Loucy (cell line): ENCODE measurements at regions not wholly inside any gene's neighbourhood (a gene's known extent, or its start where the extent isn't known, plus 50 kb on each side); places are given as distances from the start of the nearest gene placed in this dataset.
A peak's percentile ranks its signal among the peaks of the same experiment; 100 is the strongest.

ENCODE experiments used
- H2AFZ ChIP-seq: fragments of 200-600 bp; sonication (generic); 2 replicates; pipeline ENCODE4 v1.6.0; 2016; ENCODE audit warnings: antibody characterized with exemption, mild to moderate bottlenecking, low read length, moderate library complexity
- H3F3A ChIP-seq: fragments of 200-600 bp; 2 replicates; pipeline ENCODE4 v1.6.0; 2016; ENCODE audit warnings: antibody characterized with exemption, low read depth, mild to moderate bottlenecking
- H3K27me3 ChIP-seq: fragments of 200-600 bp; sonication (generic); 2 replicates; pipeline ENCODE4 v1.6.1; 2014; ENCODE audit warnings: low read length, mild to moderate bottlenecking; ENCODE audit not compliant: insufficient read depth, poor library complexity, severe bottlenecking
- H3K36me3 ChIP-seq: fragments of 200-600 bp; sonication (generic); 2 replicates; pipeline ENCODE4 v1.6.1; 2016; ENCODE audit warnings: low read length; ENCODE audit not compliant: insufficient read depth
- H3K4me1 ChIP-seq: fragments of 200-600 bp; sonication (generic); 2 replicates; pipeline ENCODE4 v1.5.1; 2014; ENCODE audit warnings: low read length, mild to moderate bottlenecking; ENCODE audit not compliant: insufficient read depth, poor library complexity, severe bottlenecking
- H3K4me2 ChIP-seq: fragments of 200-600 bp; sonication (generic); 2 replicates; pipeline ENCODE4 v1.6.0; 2014; ENCODE audit warnings: antibody characterized with exemption, low read length, low read depth, mild to moderate bottlenecking; ENCODE audit not compliant: poor library complexity, severe bottlenecking
- H3K4me3 ChIP-seq: fragments of 200-600 bp; sonication (generic); 2 replicates; pipeline ENCODE4 v1.5.1; 2014; ENCODE audit warnings: low read length, mild to moderate bottlenecking, mixed read lengths; ENCODE audit not compliant: poor library complexity, severe bottlenecking
- H3K79me2 ChIP-seq: fragments of 200-600 bp; sonication (generic); 2 replicates; pipeline ENCODE4 v1.6.1; 2014; ENCODE audit warnings: low read length; ENCODE audit not compliant: insufficient read depth
- H3K9ac ChIP-seq: fragments of 200-600 bp; sonication (generic); 2 replicates; pipeline ENCODE4 v1.6.0; 2014; ENCODE audit warnings: mild to moderate bottlenecking, low read depth, low read length, moderate library complexity; ENCODE audit not compliant: poor library complexity, severe bottlenecking
- H3K9me2 ChIP-seq: fragments of 200-600 bp; sonication (generic); replicated peaks from 2 replicates; pipeline ENCODE4 v1.6.1; 2016; ENCODE audit warnings: low read depth, low read length, mixed read lengths
- H3K9me3 ChIP-seq: fragments of 200-600 bp; sonication (generic); 2 replicates; pipeline ENCODE4 v1.6.1; 2014; ENCODE audit warnings: mild to moderate bottlenecking, antibody characterized with exemption, low read length, low read depth; ENCODE audit not compliant: insufficient read depth
- H4K20me1 ChIP-seq: fragments of 200-600 bp; sonication (generic); 2 replicates; pipeline ENCODE4 v1.6.0; 2014; ENCODE audit warnings: antibody characterized with exemption, low read length, mild to moderate bottlenecking; ENCODE audit not compliant: insufficient read depth, poor library complexity, severe bottlenecking
- EZH2phosphoT487 ChIP-seq: fragments of 200-600 bp; IDR thresholded peaks from 2 replicates; pipeline ENCODE4 v1.6.1; 2018; ENCODE audit warnings: antibody characterized with exemption, mild to moderate bottlenecking, moderate library complexity, borderline replicate concordance
- TF ChIP-seq, protein P1 (sequence below): fragments of 200-600 bp; sonication (generic); conservative IDR thresholded peaks from 2 replicates; pipeline ENCODE4 v1.5.1; 2014; ENCODE audit warnings: mild to moderate bottlenecking, antibody characterized with exemption, low read length

DNA sequence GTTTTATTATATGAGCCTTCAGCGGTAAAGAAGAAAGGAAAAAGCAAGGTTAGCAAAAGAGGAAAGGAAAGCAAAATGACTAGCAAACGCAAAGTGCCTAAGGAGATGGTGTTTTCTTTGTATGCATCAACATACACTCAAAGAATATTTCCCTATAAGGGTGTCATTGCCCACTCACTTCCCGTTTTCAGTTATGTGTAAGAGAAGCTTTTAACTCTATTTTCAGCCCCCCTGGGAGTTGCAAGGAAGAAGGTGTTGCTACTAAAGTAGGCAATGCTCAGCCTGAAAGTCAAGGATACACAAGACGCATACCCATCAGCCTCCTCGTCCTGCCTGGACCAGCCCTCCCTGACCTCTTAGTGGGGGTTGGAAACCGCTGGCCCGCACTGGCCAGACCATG lies 267.7 kb upstream of the ZFHX3 start:
- no peak overlapping the region for H3K4me3 ChIP-seq
- H3K79me2 ChIP-seq, result no peaks in the 10 kb centered on the region
- H3K9ac ChIP-seq, result no peak overlapping the region
- no peaks in the 10 kb centered on the region for H3K9me2 ChIP-seq
- TF ChIP-seq EZH2phosphoT487, result no peak
- TF ChIP-seq, protein P1, sequence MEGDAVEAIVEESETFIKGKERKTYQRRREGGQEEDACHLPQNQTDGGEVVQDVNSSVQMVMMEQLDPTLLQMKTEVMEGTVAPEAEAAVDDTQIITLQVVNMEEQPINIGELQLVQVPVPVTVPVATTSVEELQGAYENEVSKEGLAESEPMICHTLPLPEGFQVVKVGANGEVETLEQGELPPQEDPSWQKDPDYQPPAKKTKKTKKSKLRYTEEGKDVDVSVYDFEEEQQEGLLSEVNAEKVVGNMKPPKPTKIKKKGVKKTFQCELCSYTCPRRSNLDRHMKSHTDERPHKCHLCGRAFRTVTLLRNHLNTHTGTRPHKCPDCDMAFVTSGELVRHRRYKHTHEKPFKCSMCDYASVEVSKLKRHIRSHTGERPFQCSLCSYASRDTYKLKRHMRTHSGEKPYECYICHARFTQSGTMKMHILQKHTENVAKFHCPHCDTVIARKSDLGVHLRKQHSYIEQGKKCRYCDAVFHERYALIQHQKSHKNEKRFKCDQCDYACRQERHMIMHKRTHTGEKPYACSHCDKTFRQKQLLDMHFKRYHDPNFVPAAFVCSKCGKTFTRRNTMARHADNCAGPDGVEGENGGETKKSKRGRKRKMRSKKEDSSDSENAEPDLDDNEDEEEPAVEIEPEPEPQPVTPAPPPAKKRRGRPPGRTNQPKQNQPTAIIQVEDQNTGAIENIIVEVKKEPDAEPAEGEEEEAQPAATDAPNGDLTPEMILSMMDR, result no peak
- no peaks in the 10 kb centered on the region for H3F3A ChIP-seq
- no peaks in the 10 kb centered on the region for H4K20me1 ChIP-seq
- peaks cover 13% of the 10 kb centered on the region for H3K4me1 ChIP-seq
- H3K36me3 ChIP-seq, result no peaks in the 10 kb centered on the region
- H3K27me3 ChIP-seq, result no peaks in the 10 kb centered on the region
- H3K9me3 ChIP-seq, result no peaks in the 10 kb centered on the region
- peak overlapping the region; percentile 15 for H3K4me2 ChIP-seq
- peak overlapping the region; percentile 64 for H2AFZ ChIP-seq

DNA sequence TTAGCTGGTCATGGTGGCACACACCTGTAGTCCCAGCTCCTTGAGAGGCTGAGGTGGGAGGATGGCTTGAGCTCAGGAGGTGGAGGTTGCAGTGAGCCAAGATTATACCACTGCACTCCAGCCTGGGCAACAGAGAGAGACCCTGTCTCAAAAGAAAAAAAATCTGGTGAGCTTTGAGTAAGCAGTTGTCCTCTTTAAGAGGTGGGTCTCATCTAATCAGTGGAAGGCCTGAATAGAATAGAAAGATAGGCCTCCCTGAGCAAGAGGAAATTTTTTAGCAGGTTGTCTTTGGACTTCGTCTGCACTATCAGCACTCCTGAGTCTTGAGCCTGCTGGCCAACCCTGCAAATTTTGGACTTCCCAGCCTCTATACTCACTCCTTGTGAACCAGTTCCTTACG lies 266.0 kb upstream of the ZFHX3 start:
- H3K4me2 ChIP-seq, result no peak overlapping the region
- no peaks in the 10 kb centered on the region for H3F3A ChIP-seq
- no peaks in the 10 kb centered on the region for H3K79me2 ChIP-seq
- H3K36me3 ChIP-seq, result no peaks in the 10 kb centered on the region
- H3K27me3 ChIP-seq, result no peaks in the 10 kb centered on the region
- no peaks in the 10 kb centered on the region for H3K9me3 ChIP-seq
- peaks cover 13% of the 10 kb centered on the region for H3K4me1 ChIP-seq
- H3K9me2 ChIP-seq, result no peaks in the 10 kb centered on the region
- no peak overlapping the region for H3K4me3 ChIP-seq
- TF ChIP-seq EZH2phosphoT487, result no peak
- TF ChIP-seq, protein P1, result no peak
- no peak overlapping the region for H2AFZ ChIP-seq
- H3K9ac ChIP-seq, result no peak overlapping the region
- no peaks in the 10 kb centered on the region for H4K20me1 ChIP-seq

DNA sequence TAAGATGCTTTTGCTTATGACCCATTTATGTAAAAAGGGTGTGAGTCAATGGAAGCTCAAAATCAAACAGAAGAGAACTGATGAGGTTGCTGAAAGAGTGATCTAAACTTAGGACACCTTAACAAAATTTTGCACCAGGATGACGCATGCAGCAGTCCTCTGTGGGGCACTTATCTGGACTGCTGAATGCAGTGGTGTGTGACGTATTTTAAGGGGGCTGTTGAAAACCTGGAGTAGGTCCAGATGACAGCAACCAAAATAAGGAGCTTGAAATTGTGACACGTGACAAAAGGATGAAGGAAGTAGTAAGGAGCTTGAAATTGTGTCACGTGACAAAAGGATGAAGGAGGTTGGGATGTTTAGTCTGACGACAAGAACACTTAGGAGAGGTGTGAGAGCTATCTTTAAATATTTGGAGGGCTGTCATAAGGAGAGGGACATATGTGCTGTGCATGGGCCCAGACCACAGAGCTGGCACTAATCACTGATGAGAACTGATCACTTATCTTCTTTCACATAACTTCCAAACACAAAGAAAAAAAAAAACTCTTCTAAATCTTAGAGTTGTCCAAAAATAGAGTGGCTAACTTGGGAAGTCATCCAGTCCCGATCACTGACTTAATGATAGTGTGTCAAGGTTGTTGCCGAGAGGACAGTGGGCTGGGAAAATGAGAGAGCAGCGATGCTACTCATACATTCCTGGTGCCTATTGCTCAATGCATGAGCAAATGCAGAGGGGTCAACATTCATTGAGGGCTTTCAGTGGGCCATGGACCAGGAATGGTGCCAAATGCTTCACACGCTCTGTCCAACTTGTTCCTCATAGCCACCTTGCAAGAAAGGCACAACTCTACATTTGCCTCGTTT lies 264.2 kb upstream of the ZFHX3 start:
- peaks cover 17% of the 10 kb centered on the region for H3K4me1 ChIP-seq
- no peaks in the 10 kb centered on the region for H4K20me1 ChIP-seq
- no peak overlapping the region for H3K9ac ChIP-seq
- H3K79me2 ChIP-seq, result no peaks in the 10 kb centered on the region
- no peaks in the 10 kb centered on the region for H3K9me2 ChIP-seq
- no peak for TF ChIP-seq EZH2phosphoT487
- TF ChIP-seq, protein P1, result no peak
- no peaks in the 10 kb centered on the region for H3F3A ChIP-seq
- no peak overlapping the region for H3K4me3 ChIP-seq
- no peaks in the 10 kb centered on the region for H3K27me3 ChIP-seq
- H3K4me2 ChIP-seq, result no peak overlapping the region
- H3K36me3 ChIP-seq, result no peaks in the 10 kb centered on the region
- no peak overlapping the region for H2AFZ ChIP-seq
- H3K9me3 ChIP-seq, result no peaks in the 10 kb centered on the region
